Activated naive CD8-positive, alpha-beta T cell treated with anti-CD3 and anti-CD28 coated beads, Interleukin-2, amount 50 U/mL, for 24 hours (primary cell): ENCODE measurements at regions not wholly inside any gene's neighbourhood (a gene's known extent, or its start where the extent isn't known, plus 50 kb on each side); places are given as distances from the start of the nearest gene placed in this dataset.
A peak's percentile ranks its signal among the peaks of the same experiment; 100 is the strongest.
"Not testable (repeated sequence)": the region's sequence is repeated elsewhere in the genome, so short reads cannot be mapped to it uniquely, and the experiment has no call there.

Experiments used
- ATAC-seq: fragments of 150-1000 bp; cut with Tn5 transposase; one replicate; pipeline ENCODE4 v1.10.0; 2021
- DNase-seq: peaks from one replicate; pipeline ENCODE4 v3.0.0; 2021
- H3K27ac Mint-ChIP-seq: one replicate; pipeline ENCODE4 v1.8.0; 2021; ENCODE audit warnings: mild to moderate bottlenecking, mixed read lengths
- H3K27me3 Mint-ChIP-seq: one replicate; pipeline ENCODE4 v1.8.0; 2021; ENCODE audit warnings: mixed read lengths
- H3K36me3 Mint-ChIP-seq: one replicate; pipeline ENCODE4 v1.8.0; 2021; ENCODE audit warnings: low read depth, mixed read lengths
- H3K4me1 Mint-ChIP-seq: one replicate; pipeline ENCODE4 v1.8.0; 2021; ENCODE audit warnings: mixed read lengths
- H3K4me3 Mint-ChIP-seq: one replicate; pipeline ENCODE4 v1.8.0; 2021; ENCODE audit warnings: mild to moderate bottlenecking, moderate library complexity, mixed read lengths
- H3K9me3 Mint-ChIP-seq: one replicate; pipeline ENCODE4 v1.8.0; 2021; ENCODE audit warnings: mixed read lengths

- Mint-ChIP-seq H3K36me3 (no peaks in the 10 kb centered on the region), H3K27me3 (peaks cover 15% of the 10 kb centered on the region), H3K4me1 (no peaks in the 10 kb centered on the region), H3K9me3 (peaks cover 10% of the 10 kb centered on the region), H3K27ac (no peak overlapping the region), H3K4me3 (no peak overlapping the region)
- DNase-seq (no peak), ATAC-seq (no peak)
Observed at GRCh38 chr3:43797794-43798193, 107.1 kb downstream of the ABHD5 start.

GRCh38 chr3:43810797-43811196, 120.1 kb downstream of the ABHD5 start:
- H3K27me3 Mint-ChIP-seq, result peaks cover 11% of the 10 kb centered on the region
- H3K4me1 Mint-ChIP-seq, result no peaks in the 10 kb centered on the region
- DNase-seq (no peak), ATAC-seq (no peak)
- no peak overlapping the region for H3K4me3 Mint-ChIP-seq
- no peaks in the 10 kb centered on the region for H3K36me3 Mint-ChIP-seq
- H3K27ac Mint-ChIP-seq, result no peak overlapping the region
- no peaks in the 10 kb centered on the region for H3K9me3 Mint-ChIP-seq

GRCh38 chr3:43814461-43814860, 123.7 kb downstream of the ABHD5 start:
- ATAC-seq, result no peak
- Mint-ChIP-seq H3K27me3 (no peaks in the 10 kb centered on the region), H3K9me3 (no peaks in the 10 kb centered on the region), H3K4me1 (peaks cover 2% of the 10 kb centered on the region), H3K36me3 (no peaks in the 10 kb centered on the region), H3K4me3 (no peak overlapping the region), H3K27ac (no peak overlapping the region)
- DNase-seq, result no peak

GRCh38 chr3:43816372-43816771, 125.6 kb downstream of the ABHD5 start:
- ATAC-seq, result no peak
- Mint-ChIP-seq H3K9me3 (no peaks in the 10 kb centered on the region), H3K36me3 (no peaks in the 10 kb centered on the region), H3K4me1 (peaks cover 2% of the 10 kb centered on the region), H3K27me3 (no peaks in the 10 kb centered on the region), H3K27ac (no peak overlapping the region), H3K4me3 (no peak overlapping the region)
- DNase-seq, result no peak

GRCh38 chr3:43817064-43817463, 126.3 kb downstream of the ABHD5 start:
- no peak for DNase-seq
- Mint-ChIP-seq H3K36me3 (no peaks in the 10 kb centered on the region), H3K4me3 (no peak overlapping the region), H3K27ac (no peak overlapping the region), H3K9me3 (no peaks in the 10 kb centered on the region), H3K27me3 (no peaks in the 10 kb centered on the region), H3K4me1 (peaks cover 2% of the 10 kb centered on the region)
- ATAC-seq, result no peak

- Mint-ChIP-seq H3K36me3 (no peaks in the 10 kb centered on the region), H3K27ac (no peak overlapping the region), H3K4me1 (peaks cover 2% of the 10 kb centered on the region), H3K9me3 (no peaks in the 10 kb centered on the region), H3K4me3 (no peak overlapping the region), H3K27me3 (no peaks in the 10 kb centered on the region)
- DNase-seq, result no peak
- ATAC-seq, result peak; percentile 77
Observed at GRCh38 chr3:43817825-43818224, 127.1 kb downstream of the ABHD5 start.

GRCh38 chr3:43818229-43818628, 127.5 kb downstream of the ABHD5 start:
- H3K4me3 Mint-ChIP-seq, result no peak overlapping the region
- no peaks in the 10 kb centered on the region for H3K36me3 Mint-ChIP-seq
- H3K4me1 Mint-ChIP-seq, result peaks cover 2% of the 10 kb centered on the region
- no peak overlapping the region for H3K27ac Mint-ChIP-seq
- ATAC-seq (no peak), DNase-seq (no peak)
- no peaks in the 10 kb centered on the region for H3K27me3 Mint-ChIP-seq
- no peaks in the 10 kb centered on the region for H3K9me3 Mint-ChIP-seq

GRCh38 chr3:43838009-43838758, 147.4 kb downstream of the ABHD5 start:
- no peak overlapping the region for H3K4me3 Mint-ChIP-seq
- no peak for ATAC-seq
- peaks cover 7% of the 10 kb centered on the region for H3K27me3 Mint-ChIP-seq
- no peak overlapping the region for H3K27ac Mint-ChIP-seq
- no peak for DNase-seq
- H3K9me3 Mint-ChIP-seq, result peaks cover 16% of the 10 kb centered on the region
- peaks cover 10% of the 10 kb centered on the region for H3K36me3 Mint-ChIP-seq
- no peaks in the 10 kb centered on the region for H3K4me1 Mint-ChIP-seq

GRCh38 chr3:43838877-43839276, 148.1 kb downstream of the ABHD5 start:
- Mint-ChIP-seq H3K27ac (no peak overlapping the region), H3K4me3 (no peak overlapping the region), H3K36me3 (peaks cover 10% of the 10 kb centered on the region), H3K4me1 (no peaks in the 10 kb centered on the region), H3K9me3 (peaks cover 16% of the 10 kb centered on the region), H3K27me3 (peaks cover 8% of the 10 kb centered on the region)
- ATAC-seq, result no peak
- DNase-seq, result no peak

GRCh38 chr3:43843386-43843785, 152.6 kb downstream of the ABHD5 start:
- Mint-ChIP-seq H3K4me1 (no peaks in the 10 kb centered on the region), H3K4me3 (no peak overlapping the region), H3K36me3 (peaks cover 4% of the 10 kb centered on the region), H3K27me3 (peaks cover 18% of the 10 kb centered on the region), H3K27ac (no peak overlapping the region), H3K9me3 (peaks cover 33% of the 10 kb centered on the region)
- DNase-seq (no peak), ATAC-seq (no peak)

GRCh38 chr3:43844757-43845156, 154.0 kb downstream of the ABHD5 start:
- Mint-ChIP-seq H3K36me3 (peaks cover 1% of the 10 kb centered on the region), H3K27me3 (peaks cover 22% of the 10 kb centered on the region), H3K4me1 (no peaks in the 10 kb centered on the region), H3K4me3 (no peak overlapping the region), H3K27ac (no peak overlapping the region), H3K9me3 (peaks cover 35% of the 10 kb centered on the region)
- DNase-seq (no peak), ATAC-seq (no peak)

- not testable (repeated sequence) for DNase-seq, H3K4me3 Mint-ChIP-seq, H3K36me3 Mint-ChIP-seq, ATAC-seq, H3K4me1 Mint-ChIP-seq, H3K27ac Mint-ChIP-seq
- Mint-ChIP-seq H3K9me3 (peaks cover 35% of the 10 kb centered on the region), H3K27me3 (peaks cover 22% of the 10 kb centered on the region)
Observed at GRCh38 chr3:43845553-43845952, 154.8 kb downstream of the ABHD5 start.

- H3K9me3 Mint-ChIP-seq, result peaks cover 16% of the 10 kb centered on the region
- ATAC-seq (no peak), DNase-seq (no peak)
- H3K4me3 Mint-ChIP-seq, result no peak overlapping the region
- H3K4me1 Mint-ChIP-seq, result no peaks in the 10 kb centered on the region
- no peaks in the 10 kb centered on the region for H3K36me3 Mint-ChIP-seq
- H3K27me3 Mint-ChIP-seq, result peaks cover 44% of the 10 kb centered on the region
- H3K27ac Mint-ChIP-seq, result no peak overlapping the region
Observed at GRCh38 chr3:43852066-43852465, 161.3 kb downstream of the ABHD5 start.

GRCh38 chr3:43854283-43854682, 163.5 kb downstream of the ABHD5 start:
- Mint-ChIP-seq H3K4me3 (no peak overlapping the region), H3K4me1 (no peaks in the 10 kb centered on the region), H3K27ac (no peak overlapping the region), H3K36me3 (no peaks in the 10 kb centered on the region), H3K9me3 (no peaks in the 10 kb centered on the region), H3K27me3 (peaks cover 53% of the 10 kb centered on the region)
- DNase-seq, result no peak
- no peak for ATAC-seq

- no peak for ATAC-seq
- H3K4me1 Mint-ChIP-seq, result no peaks in the 10 kb centered on the region
- DNase-seq, result no peak
- no peak overlapping the region for H3K4me3 Mint-ChIP-seq
- H3K27me3 Mint-ChIP-seq, result peaks cover 52% of the 10 kb centered on the region
- H3K36me3 Mint-ChIP-seq, result no peaks in the 10 kb centered on the region
- no peak overlapping the region for H3K27ac Mint-ChIP-seq
- no peaks in the 10 kb centered on the region for H3K9me3 Mint-ChIP-seq
Observed at GRCh38 chr3:43854916-43855315, 164.2 kb downstream of the ABHD5 start.
